GM12878 (cell line): ENCODE measurements at regions not wholly inside any gene's neighbourhood (a gene's known extent, or its start where the extent isn't known, plus 50 kb on each side); places are given as distances from the start of the nearest gene placed in this dataset.

Experiments used
- CTCF ChIP-seq, 3 experiments: IDR thresholded peaks in 2 of 3; conservative IDR thresholded peaks in 1 of 3; 2 replicates each; pipeline ENCODE4 v1.5.1; 2011; ENCODE audit warnings: low read depth in 3 of 3, low read length in 3 of 3, mild to moderate bottlenecking in 3 of 3, control low read depth in 2 of 3, moderate library complexity in 2 of 3, inconsistent platforms in 1 of 3, mixed read lengths in 1 of 3; ENCODE audit not compliant: control insufficient read depth in 2 of 3, insufficient read depth in 1 of 3; ENCODE audit errors: extremely low read depth in 1 of 3
- POLR2A ChIP-seq: IDR thresholded peaks from 2 replicates; pipeline ENCODE4 v1.6.1; 2011; ENCODE audit warnings: low read depth, mild to moderate bottlenecking, low read length
- RUNX3 ChIP-seq: IDR thresholded peaks from 2 replicates; pipeline ENCODE4 v1.6.1; 2012; ENCODE audit warnings: low read length, inconsistent platforms

GRCh38 chr1:188846468-188846867 lies 1631.2 kb downstream of the BRINP3 start:
- no peak for TF ChIP-seq CTCF (IDR thresholded peaks at IDR 0.05 in 2 of 3, conservative IDR thresholded peaks at IDR 0.05 in 1 of 3; ENCODE audit: control insufficient read depth in 2 of 3, extremely low read depth in 1 of 3, insufficient read depth in 1 of 3, low read depth in 3 of 3, low read length in 3 of 3)
- TF ChIP-seq RUNX3: no peak
- no peak for TF ChIP-seq POLR2A
